ENCODE measurements at regions not wholly inside any gene's neighbourhood (a gene's known extent, or its start where the extent isn't known, plus 50 kb on each side); places are given as distances from the start of the nearest gene placed in this dataset.

- TF ChIP-seq FOSL1 (IDR thresholded peaks at IDR 0.05; ENCODE audit: low read depth), result no peak
- TF ChIP-seq, protein P1, sequence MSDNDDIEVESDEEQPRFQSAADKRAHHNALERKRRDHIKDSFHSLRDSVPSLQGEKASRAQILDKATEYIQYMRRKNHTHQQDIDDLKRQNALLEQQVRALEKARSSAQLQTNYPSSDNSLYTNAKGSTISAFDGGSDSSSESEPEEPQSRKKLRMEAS (IDR thresholded peaks at IDR 0.05), result no peak
- no peak for TF ChIP-seq SRF (IDR thresholded peaks at IDR 0.05; ENCODE audit: low read depth)
- no peak for TF ChIP-seq YY1 (IDR thresholded peaks at IDR 0.05; ENCODE audit: extremely low read depth, insufficient replicate concordance, low read depth, low read length)
- TF ChIP-seq, protein P2, sequence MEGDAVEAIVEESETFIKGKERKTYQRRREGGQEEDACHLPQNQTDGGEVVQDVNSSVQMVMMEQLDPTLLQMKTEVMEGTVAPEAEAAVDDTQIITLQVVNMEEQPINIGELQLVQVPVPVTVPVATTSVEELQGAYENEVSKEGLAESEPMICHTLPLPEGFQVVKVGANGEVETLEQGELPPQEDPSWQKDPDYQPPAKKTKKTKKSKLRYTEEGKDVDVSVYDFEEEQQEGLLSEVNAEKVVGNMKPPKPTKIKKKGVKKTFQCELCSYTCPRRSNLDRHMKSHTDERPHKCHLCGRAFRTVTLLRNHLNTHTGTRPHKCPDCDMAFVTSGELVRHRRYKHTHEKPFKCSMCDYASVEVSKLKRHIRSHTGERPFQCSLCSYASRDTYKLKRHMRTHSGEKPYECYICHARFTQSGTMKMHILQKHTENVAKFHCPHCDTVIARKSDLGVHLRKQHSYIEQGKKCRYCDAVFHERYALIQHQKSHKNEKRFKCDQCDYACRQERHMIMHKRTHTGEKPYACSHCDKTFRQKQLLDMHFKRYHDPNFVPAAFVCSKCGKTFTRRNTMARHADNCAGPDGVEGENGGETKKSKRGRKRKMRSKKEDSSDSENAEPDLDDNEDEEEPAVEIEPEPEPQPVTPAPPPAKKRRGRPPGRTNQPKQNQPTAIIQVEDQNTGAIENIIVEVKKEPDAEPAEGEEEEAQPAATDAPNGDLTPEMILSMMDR (IDR thresholded peaks at IDR 0.05 in 2 of 3, conservative IDR thresholded peaks at IDR 0.05 in 1 of 3; ENCODE audit: borderline replicate concordance in 1 of 3, insufficient read depth in 1 of 3, low read depth in 2 of 3, low read length in 2 of 3), result no peak
Observed at GRCh38 chr2:6671913-6672312, 193.8 kb downstream of the CMPK2 start.

DNA sequence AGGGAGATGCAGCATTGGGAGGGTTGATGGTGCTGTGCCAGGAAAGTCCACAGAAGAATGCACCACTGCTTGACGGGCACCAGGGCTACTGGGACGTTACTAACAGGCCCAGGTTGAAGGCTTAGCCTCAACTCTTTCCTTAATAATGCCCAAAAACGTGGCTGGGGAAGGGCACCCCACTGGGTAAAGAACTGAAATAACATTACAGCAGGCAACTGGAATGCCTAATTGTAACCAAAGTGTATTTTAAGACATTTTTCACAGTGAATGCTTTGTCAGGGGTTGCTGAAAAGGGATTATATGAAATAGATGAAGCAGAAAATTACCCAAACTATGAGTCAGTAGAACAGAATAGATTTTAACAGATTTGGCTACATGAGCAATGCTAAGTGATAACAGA lies 191.3 kb downstream of the CMPK2 start:
- no peak for TF ChIP-seq POLR2A (IDR thresholded peaks at IDR 0.05; ENCODE audit: borderline replicate concordance, extremely low read depth, insufficient read depth, insufficient read length)
- TF ChIP-seq EZH2 (IDR thresholded peaks at IDR 0.05), result no peak
- no peak for TF ChIP-seq FOSL1 (IDR thresholded peaks at IDR 0.05; ENCODE audit: low read depth)
- TF ChIP-seq SP1 (IDR thresholded peaks at IDR 0.05; ENCODE audit: low read depth), result no peak
- TF ChIP-seq ELF1 (IDR thresholded peaks at IDR 0.05; ENCODE audit: borderline replicate concordance, low read depth), result no peak
- no peak for TF ChIP-seq CBX3 (IDR thresholded peaks at IDR 0.05; ENCODE audit: low read depth)
- DNase-seq (ENCODE audit: low read depth, low spot score), result no peak
- ATAC-seq, result no peak
- no peaks in the 10 kb centered on the region for H3K9me2 ChIP-seq (ENCODE audit: insufficient read depth)
- H3K9me3 ChIP-seq (ENCODE audit: control insufficient read depth in 1 of 2, insufficient read depth in 1 of 2, low read depth in 1 of 2, low read length in 2 of 2), result no peaks in the 10 kb centered on the region; a peak in 1 of 4 replicates
- H3K9ac ChIP-seq (ENCODE audit: low read length), result no peak overlapping the region
- H3K27ac ChIP-seq (ENCODE audit: low read depth, low read length), result no peak overlapping the region
- ChIA-PET POLR2A (no interaction called here), CTCF (no interaction called here), RAD21 (ENCODE audit: low non-redundant PET in 1 of 2, low total read pairs in 2 of 2, uncharacterized antibody in 2 of 2, unreplicated experiment in 2 of 2) (no interaction called here)
- H2AFZ ChIP-seq (ENCODE audit: low read depth, low read length, poor library complexity, severe bottlenecking), result no peak overlapping the region
- H3K79me2 ChIP-seq (ENCODE audit: insufficient read depth, low read length), result no peaks in the 10 kb centered on the region
- H4K20me1 ChIP-seq (ENCODE audit: insufficient read depth), result no peaks in the 10 kb centered on the region
- no peaks in the 10 kb centered on the region for H3K4me1 ChIP-seq (ENCODE audit: control insufficient read depth in 1 of 2, insufficient read depth in 2 of 2, low read length in 2 of 2)
- H3K4me2 ChIP-seq (ENCODE audit: low read length), result no peak overlapping the region
- no peaks in the 10 kb centered on the region for H3K27me3 ChIP-seq (ENCODE audit: insufficient read depth, low read length)
- intact Hi-C loops (cut with micrococcal nuclease), result no loop called here
- no TSS peak for BruUV-seq (replicated peaks)
- no peaks in the 10 kb centered on the region for H3K36me3 ChIP-seq (ENCODE audit: control insufficient read depth in 1 of 2, insufficient read depth in 2 of 2, low read length in 2 of 2)
- no peak overlapping the region for H3K4me3 ChIP-seq (replicated peaks in 1 of 2; ENCODE audit: low read depth in 1 of 2, low read length in 2 of 2)

More at GRCh38 chr2:6671913-6672312, 193.8 kb downstream of the CMPK2 start:
- H3K79me2 ChIP-seq (ENCODE audit: insufficient read depth, low read length), result no peaks in the 10 kb centered on the region
- no peaks in the 10 kb centered on the region for H3K4me1 ChIP-seq (ENCODE audit: control insufficient read depth in 1 of 2, insufficient read depth in 2 of 2, low read length in 2 of 2)
- H3K9me2 ChIP-seq (ENCODE audit: insufficient read depth), result no peaks in the 10 kb centered on the region
- H3K27me3 ChIP-seq (ENCODE audit: insufficient read depth, low read length), result no peaks in the 10 kb centered on the region
- H3K36me3 ChIP-seq (ENCODE audit: control insufficient read depth in 1 of 2, insufficient read depth in 2 of 2, low read length in 2 of 2), result no peaks in the 10 kb centered on the region
- ChIA-PET POLR2A (no interaction called here), RAD21 (ENCODE audit: low non-redundant PET in 1 of 2, low total read pairs in 2 of 2, uncharacterized antibody in 2 of 2, unreplicated experiment in 2 of 2) (no interaction called here), CTCF (no interaction called here)
- no peaks in the 10 kb centered on the region for H4K20me1 ChIP-seq (ENCODE audit: insufficient read depth)
- no peak overlapping the region for H3K4me3 ChIP-seq (replicated peaks in 1 of 2; ENCODE audit: low read depth in 1 of 2, low read length in 2 of 2)
- intact Hi-C loops (cut with micrococcal nuclease), result no loop called here
- no TSS peak for BruUV-seq (replicated peaks)
- H3K4me2 ChIP-seq (ENCODE audit: low read length), result no peak overlapping the region
- H3K9me3 ChIP-seq (ENCODE audit: control insufficient read depth in 1 of 2, insufficient read depth in 1 of 2, low read depth in 1 of 2, low read length in 2 of 2), result no peaks in the 10 kb centered on the region; a peak in 1 of 4 replicates
- ATAC-seq (no peak), DNase-seq (ENCODE audit: low read depth, low spot score) (no peak)
- no peak overlapping the region for H3K27ac ChIP-seq (ENCODE audit: low read depth, low read length)
- H2AFZ ChIP-seq (ENCODE audit: low read depth, low read length, poor library complexity, severe bottlenecking), result no peak overlapping the region
- no peak overlapping the region for H3K9ac ChIP-seq (ENCODE audit: low read length)

Data from HCT116 (cell line).